SHP77 (cell line): ENCODE measurements at regions not wholly inside any gene's neighbourhood (a gene's known extent, or its start where the extent isn't known, plus 50 kb on each side); places are given as distances from the start of the nearest gene placed in this dataset.

Experiments
- DNase-seq, 2 experiments: peaks; one replicate each; lab custom pipeline; 2025; lab: John Stamatoyannopoulos, UW

GRCh38 chr16:8519179-8519578 is 71.1 kb downstream of the TMEM114 start:
- DNase-seq = no peak

GRCh38 chr16:8517280-8517679 is 73.0 kb downstream of the TMEM114 start:
- no peak for DNase-seq

- DNase-seq = no peak
These were observed 73.8 kb downstream of the TMEM114 start for GRCh38 chr16:8516471-8516870.

GRCh38 chr16:8512941-8513624 is 77.2 kb downstream of the TMEM114 start:
- DNase-seq = no peak

GRCh38 chr16:8511464-8511863 is 78.8 kb downstream of the TMEM114 start:
- DNase-seq = no peak

- DNase-seq = no peak
These were observed 80.2 kb downstream of the TMEM114 start for GRCh38 chr16:8510160-8510559.

GRCh38 chr16:8505327-8505991 is 84.9 kb downstream of the TMEM114 start:
- no peak for DNase-seq

GRCh38 chr16:8502446-8502845 is 87.9 kb downstream of the TMEM114 start:
- no peak for DNase-seq

- no peak for DNase-seq
These were observed 90.0 kb downstream of the TMEM114 start for GRCh38 chr16:8500351-8500750.

GRCh38 chr16:8496364-8496763 is 93.9 kb downstream of the TMEM114 start:
- no peak for DNase-seq

- no peak for DNase-seq
These were observed 96.3 kb downstream of the TMEM114 start for GRCh38 chr16:8493972-8494371.

GRCh38 chr16:8492690-8493089 is 97.6 kb downstream of the TMEM114 start:
- DNase-seq = no peak

- no peak for DNase-seq
These were observed 100.7 kb downstream of the TMEM114 start for GRCh38 chr16:8489580-8489979.

- DNase-seq = no peak
These were observed 103.3 kb downstream of the TMEM114 start for GRCh38 chr16:8486985-8487384.

- no peak for DNase-seq
These were observed 106.9 kb downstream of the TMEM114 start for GRCh38 chr16:8483396-8483795.

- DNase-seq = no peak
These were observed 108.5 kb downstream of the TMEM114 start for GRCh38 chr16:8481810-8482209.

- DNase-seq = no peak
These were observed 113.5 kb downstream of the TMEM114 start for GRCh38 chr16:8476824-8477223.

- no peak for DNase-seq
These were observed 115.7 kb downstream of the TMEM114 start for GRCh38 chr16:8474587-8474986.

- DNase-seq = no peak
These were observed 121.1 kb downstream of the TMEM114 start for GRCh38 chr16:8469102-8469778.

GRCh38 chr16:8464979-8465378 is 125.3 kb downstream of the TMEM114 start:
- no peak for DNase-seq

GRCh38 chr16:8459085-8459733 is 131.1 kb downstream of the TMEM114 start:
- no peak for DNase-seq

- no peak for DNase-seq
These were observed 131.7 kb downstream of the TMEM114 start for GRCh38 chr16:8458481-8459046.
